Activated B cell treated with CpG ODN at 0.5 μM for 24 hours (primary cell): ENCODE measurements at regions not wholly inside any gene's neighbourhood (a gene's known extent, or its start where the extent isn't known, plus 50 kb on each side); places are given as distances from the start of the nearest gene placed in this dataset.

Experiments
- ATAC-seq: fragments of 200-7000 bp; cut with Tn5 transposase; one replicate; pipeline ENCODE4 v1.10.0; 2021; ENCODE audit warnings: low read depth, mild to moderate bottlenecking, moderate library complexity
- CTCF ChIA-PET: fragments of 350-600 bp; sonication (Branson Sonifier 250); formaldehyde crosslinking; loops from one replicate; lab custom pipeline; 2021; ENCODE audit warnings: antibody characterized with exemption; lab: Charles Lee
- POLR2A ChIA-PET: fragments of 350-600 bp; sonication (Branson Sonifier 250); formaldehyde crosslinking; loops from one replicate; lab custom pipeline; 2021; ENCODE audit warnings: antibody characterized with exemption; lab: Charles Lee
- DNase-seq: peaks from one replicate; pipeline ENCODE4 v3.0.0; 2022
- H3K27ac Mint-ChIP-seq: one replicate; pipeline ENCODE4 v1.8.0; 2020; ENCODE audit warnings: mixed read lengths
- H3K27me3 Mint-ChIP-seq: one replicate; pipeline ENCODE4 v1.8.0; 2021; ENCODE audit warnings: mixed read lengths
- H3K36me3 Mint-ChIP-seq: one replicate; pipeline ENCODE4 v1.8.0; 2021; ENCODE audit warnings: low read depth, mixed read lengths
- H3K4me1 Mint-ChIP-seq: one replicate; pipeline ENCODE4 v1.8.0; 2021; ENCODE audit warnings: mixed read lengths
- H3K4me3 Mint-ChIP-seq: one replicate; pipeline ENCODE4 v1.8.0; 2020; ENCODE audit warnings: mild to moderate bottlenecking, mixed read lengths
- H3K9me3 Mint-ChIP-seq: one replicate; pipeline ENCODE4 v1.8.0; 2020; ENCODE audit warnings: mixed read lengths
- CTCF ChIP-seq: fragments of 200-600 bp; IDR thresholded peaks from one replicate; pipeline ENCODE4 v1.8.0; 2022; ENCODE audit warnings: antibody characterized with exemption, mild to moderate bottlenecking
- intact Hi-C: fragments of 100-400 bp; cut with micrococcal nuclease; formaldehyde crosslinking; loops from one replicate; pipeline ENCODE4 v1.15.1; 2024

GRCh38 chr2:164155558-164155957, 419.8 kb upstream of the FIGN start:
- intact Hi-C loops: no loop called here
- ChIA-PET CTCF (no interaction called here), POLR2A (no interaction called here)
- H3K27ac Mint-ChIP-seq: no peak overlapping the region
- H3K4me3 Mint-ChIP-seq: no peak overlapping the region
- ATAC-seq (no peak), DNase-seq (no peak)
- TF ChIP-seq CTCF: no peak
- H3K9me3 Mint-ChIP-seq: no peaks in the 10 kb centered on the region
- no peaks in the 10 kb centered on the region for H3K27me3 Mint-ChIP-seq
- H3K4me1 Mint-ChIP-seq: no peaks in the 10 kb centered on the region
- H3K36me3 Mint-ChIP-seq: no peaks in the 10 kb centered on the region

- ChIA-PET CTCF (no interaction called here), POLR2A (no interaction called here)
- ATAC-seq: no peak
- Mint-ChIP-seq H3K36me3 (no peaks in the 10 kb centered on the region), H3K27ac (no peak overlapping the region), H3K9me3 (no peaks in the 10 kb centered on the region), H3K4me3 (no peak overlapping the region), H3K4me1 (no peaks in the 10 kb centered on the region), H3K27me3 (no peaks in the 10 kb centered on the region)
- no peak for TF ChIP-seq CTCF
- intact Hi-C loops: no loop called here
- no peak for DNase-seq
Measured at GRCh38 chr2:164151522-164151921, 415.7 kb upstream of the FIGN start.

GRCh38 chr2:164150604-164151003, 414.8 kb upstream of the FIGN start:
- no peaks in the 10 kb centered on the region for H3K9me3 Mint-ChIP-seq
- H3K27ac Mint-ChIP-seq: no peak overlapping the region
- DNase-seq (no peak), ATAC-seq (no peak)
- H3K4me1 Mint-ChIP-seq: no peaks in the 10 kb centered on the region
- H3K36me3 Mint-ChIP-seq: no peaks in the 10 kb centered on the region
- CTCF ChIA-PET: no interaction called here
- H3K27me3 Mint-ChIP-seq: no peaks in the 10 kb centered on the region
- no peak overlapping the region for H3K4me3 Mint-ChIP-seq
- POLR2A ChIA-PET: no interaction called here
- intact Hi-C loops: no loop called here
- TF ChIP-seq CTCF: no peak

GRCh38 chr2:164146441-164146840, 410.6 kb upstream of the FIGN start:
- intact Hi-C loops: no loop called here
- Mint-ChIP-seq H3K4me3 (no peak overlapping the region), H3K4me1 (no peaks in the 10 kb centered on the region), H3K27ac (no peak overlapping the region), H3K27me3 (no peaks in the 10 kb centered on the region), H3K9me3 (no peaks in the 10 kb centered on the region), H3K36me3 (no peaks in the 10 kb centered on the region)
- TF ChIP-seq CTCF: no peak
- CTCF ChIA-PET: no interaction called here
- ATAC-seq (no peak), DNase-seq (no peak)
- POLR2A ChIA-PET: no interaction called here

GRCh38 chr2:164145093-164145987, 409.5 kb upstream of the FIGN start:
- POLR2A ChIA-PET: no interaction called here
- H3K4me1 Mint-ChIP-seq: no peaks in the 10 kb centered on the region
- intact Hi-C loops: no loop called here

More at GRCh38 chr2:164145093-164145987, 409.5 kb upstream of the FIGN start:
- Mint-ChIP-seq H3K27me3 (no peaks in the 10 kb centered on the region), H3K36me3 (no peaks in the 10 kb centered on the region), H3K27ac (no peak overlapping the region), H3K9me3 (no peaks in the 10 kb centered on the region), H3K4me3 (no peak overlapping the region)
- CTCF ChIA-PET: no interaction called here
- TF ChIP-seq CTCF: no peak
- DNase-seq (no peak), ATAC-seq (no peak)
